NK-92 treated with Interleukin-12 subunit alpha and Interleukin-12 subunit beta, amount 100 ng/mL, for 24 hours (cell line): ENCODE measurements at regions not wholly inside any gene's neighbourhood (a gene's known extent, or its start where the extent isn't known, plus 50 kb on each side); places are given as distances from the start of the nearest gene placed in this dataset.

Source experiments
- DNase-seq: peaks from one replicate; lab custom pipeline; 2025; lab: John Stamatoyannopoulos, UW

DNA sequence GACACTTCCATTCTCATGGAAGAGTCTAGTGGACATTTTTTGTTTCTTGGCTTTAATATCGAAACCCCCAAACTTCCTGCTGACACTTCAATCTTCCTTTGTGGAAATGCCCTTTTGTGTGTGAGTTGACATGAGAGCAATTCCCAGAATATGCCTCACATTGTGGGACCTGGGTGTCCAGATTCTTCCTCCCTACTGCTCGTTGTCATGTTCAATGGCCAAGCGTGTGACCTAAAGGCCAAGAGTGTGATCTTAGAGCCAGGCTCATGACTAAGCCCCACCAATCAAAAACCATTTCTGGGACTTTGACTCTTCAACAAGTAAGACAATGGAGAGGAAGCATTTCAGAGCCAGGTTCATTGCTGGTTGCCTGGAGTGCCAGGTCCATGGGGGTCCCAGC is 52.5 kb upstream of the BMPER start:
- DNase-seq: no peak

DNA sequence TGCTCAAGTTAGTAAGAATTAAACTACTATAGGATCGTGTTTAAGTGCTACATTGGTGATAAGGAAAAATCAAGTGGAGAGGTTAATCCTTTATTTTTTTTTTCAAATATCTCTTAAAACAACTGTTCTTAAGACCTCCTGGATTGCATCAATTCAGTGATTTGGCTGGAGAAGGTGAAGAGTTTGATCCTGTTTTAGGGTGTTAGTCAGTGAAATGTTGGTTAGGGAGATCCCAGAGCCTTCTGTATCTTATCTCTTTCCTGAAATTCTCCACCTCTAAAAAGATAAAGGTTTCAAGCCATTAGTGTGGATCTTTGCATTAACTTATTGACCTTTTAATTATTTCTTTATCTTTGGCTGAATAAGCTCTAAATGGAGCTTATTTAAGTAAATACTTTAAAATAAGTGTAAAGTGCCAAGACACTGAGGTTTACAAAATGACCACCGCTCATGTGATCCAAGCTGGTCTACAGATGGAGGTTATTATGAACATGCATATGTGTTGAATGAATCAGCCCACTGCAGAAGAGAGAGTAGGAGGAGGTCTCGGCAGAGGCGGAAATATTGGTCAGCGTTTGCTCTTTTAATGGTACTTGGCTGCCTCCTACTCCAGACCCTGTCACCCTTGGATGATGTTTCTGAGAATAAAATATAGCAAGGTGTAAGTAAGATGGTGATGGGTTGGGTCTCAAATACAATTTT is 51.8 kb upstream of the BMPER start:
- no peak for DNase-seq

DNA sequence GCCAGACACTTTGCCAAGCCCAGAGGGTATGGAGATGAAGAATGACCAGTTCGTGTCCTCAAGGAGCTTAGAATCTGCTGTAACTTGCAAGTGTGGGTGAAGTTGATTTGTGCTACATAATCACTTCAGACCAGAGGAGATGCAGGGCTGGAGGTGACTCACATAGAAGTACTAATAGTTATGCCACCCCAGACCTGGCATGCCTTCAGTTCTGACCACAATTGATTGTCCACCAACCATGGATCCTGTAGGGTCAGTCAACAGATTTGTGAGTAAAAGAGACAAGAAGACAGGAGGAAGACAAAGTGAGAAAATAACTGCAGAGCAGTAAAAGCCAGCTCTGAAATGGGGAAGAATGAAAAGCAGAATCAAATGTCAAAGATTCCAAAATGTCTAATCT is 51.2 kb upstream of the BMPER start:
- DNase-seq: no peak

DNA sequence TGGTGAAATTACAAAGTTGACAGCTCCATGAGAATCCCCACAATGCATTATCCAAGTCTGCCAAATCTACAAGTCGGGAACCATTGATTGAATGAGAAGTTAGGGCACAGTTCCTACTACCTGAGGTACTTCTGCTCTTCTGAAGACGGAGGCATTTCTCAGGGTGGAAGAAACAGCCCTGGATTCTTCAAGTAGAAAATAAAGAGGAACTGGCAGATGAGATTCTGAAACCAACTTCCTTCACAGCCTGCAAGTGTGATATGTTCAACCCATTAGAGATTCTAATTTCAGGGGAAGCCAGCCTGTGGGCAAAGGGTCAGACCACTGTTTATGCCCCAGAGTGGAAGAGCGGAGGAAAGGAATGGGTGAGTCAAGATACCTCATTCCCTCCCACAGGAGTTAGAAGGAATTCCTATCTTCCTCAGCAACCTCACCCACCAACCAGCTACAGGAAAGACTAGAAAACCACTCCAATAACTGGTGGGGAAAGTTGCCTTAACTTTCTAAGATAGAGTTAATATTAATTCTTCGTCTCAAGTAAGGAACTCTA is 50.5 kb upstream of the BMPER start:
- no peak for DNase-seq
